GM12873 (cell line): ENCODE measurements at regions not wholly inside any gene's neighbourhood (a gene's known extent, or its start where the extent isn't known, plus 50 kb on each side); places are given as distances from the start of the nearest gene placed in this dataset.

ENCODE experiments used
- CTCF ChIP-seq: IDR thresholded peaks from 2 replicates; pipeline ENCODE4 v1.5.1; 2012; ENCODE audit warnings: low read depth, mild to moderate bottlenecking, moderate library complexity, low read length, control low read depth; ENCODE audit not compliant: insufficient read depth; ENCODE audit errors: missing control alignments

GRCh38 chr6:147787417-147787816 is 278.9 kb downstream of the SAMD5 start:
- TF ChIP-seq CTCF: no peak

DNA sequence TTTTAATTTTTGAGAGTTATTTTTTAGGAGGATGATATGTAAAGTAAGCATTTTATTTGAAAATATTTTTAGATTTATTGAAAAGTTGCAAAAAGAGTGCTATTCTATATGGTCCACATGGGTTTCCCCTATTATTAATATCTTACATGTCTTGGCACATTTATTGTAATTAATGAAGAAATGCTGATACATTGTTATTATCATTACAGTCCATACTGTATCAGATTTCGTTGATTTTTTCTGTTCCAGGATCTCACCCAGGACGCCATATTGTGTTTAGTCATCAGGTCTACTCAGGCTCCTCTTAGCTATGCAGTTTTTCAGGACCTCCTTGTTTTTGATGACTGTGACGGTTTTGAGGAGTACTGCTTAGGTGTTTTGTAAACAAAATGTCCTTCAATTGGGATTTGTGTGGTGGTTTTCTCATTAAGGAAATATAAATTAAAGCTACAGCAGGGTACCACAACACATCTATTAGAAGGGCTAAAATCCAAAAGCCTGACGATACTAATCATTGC is 281.0 kb downstream of the SAMD5 start:
- no peak for TF ChIP-seq CTCF

DNA sequence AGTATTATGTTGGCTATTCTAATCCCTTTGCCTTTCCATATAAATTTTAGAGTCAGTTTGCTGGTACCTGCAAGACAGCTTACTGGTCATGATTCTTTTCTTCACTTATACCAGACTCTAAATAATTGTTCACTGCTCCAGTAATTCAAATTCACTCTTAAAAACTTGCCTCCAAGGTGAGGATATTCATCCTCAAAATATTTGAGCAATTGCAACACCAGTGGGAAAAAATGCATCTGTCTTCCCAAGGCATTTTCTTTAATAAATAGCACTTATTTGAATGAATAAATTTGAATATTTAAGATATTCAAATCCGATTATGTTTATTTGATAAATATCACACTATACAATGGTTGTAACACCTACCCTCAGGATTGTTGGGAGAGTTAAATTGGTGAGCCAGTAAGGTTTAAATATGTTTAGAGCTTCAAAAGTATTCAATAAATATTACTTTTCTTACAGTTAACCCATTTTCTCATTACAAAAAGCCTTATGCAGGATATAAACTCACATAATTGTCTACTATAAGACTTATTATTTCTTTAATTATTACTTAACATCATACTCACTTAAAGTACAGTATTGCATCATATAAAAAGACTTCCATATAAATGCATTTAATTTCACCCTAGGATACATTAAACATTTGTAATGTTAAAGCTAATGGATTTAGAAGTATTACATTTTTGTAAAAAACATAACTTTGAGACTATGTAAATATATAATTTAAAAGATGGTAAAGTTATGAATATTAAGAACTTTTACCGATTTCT is 285.6 kb downstream of the SAMD5 start:
- no peak for TF ChIP-seq CTCF

DNA sequence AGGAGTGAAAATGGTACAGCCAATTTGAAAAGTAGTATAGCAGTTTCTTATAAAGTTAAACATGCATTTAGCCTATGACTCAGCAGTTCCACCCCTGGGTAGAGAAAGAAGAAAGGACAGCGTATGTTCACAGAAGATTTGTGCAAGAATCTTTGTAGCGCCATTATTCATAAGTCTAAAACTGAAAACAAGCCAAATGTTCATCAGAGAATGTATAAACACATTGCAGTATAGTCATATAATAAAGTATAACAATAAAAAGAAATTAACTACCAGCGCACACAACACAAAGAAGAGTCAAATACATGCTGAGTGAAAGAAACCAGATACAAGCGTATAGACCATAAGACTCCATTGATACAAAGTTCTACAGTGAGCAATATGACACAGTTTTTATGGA is 294.0 kb downstream of the SAMD5 start:
- TF ChIP-seq CTCF: no peak

DNA sequence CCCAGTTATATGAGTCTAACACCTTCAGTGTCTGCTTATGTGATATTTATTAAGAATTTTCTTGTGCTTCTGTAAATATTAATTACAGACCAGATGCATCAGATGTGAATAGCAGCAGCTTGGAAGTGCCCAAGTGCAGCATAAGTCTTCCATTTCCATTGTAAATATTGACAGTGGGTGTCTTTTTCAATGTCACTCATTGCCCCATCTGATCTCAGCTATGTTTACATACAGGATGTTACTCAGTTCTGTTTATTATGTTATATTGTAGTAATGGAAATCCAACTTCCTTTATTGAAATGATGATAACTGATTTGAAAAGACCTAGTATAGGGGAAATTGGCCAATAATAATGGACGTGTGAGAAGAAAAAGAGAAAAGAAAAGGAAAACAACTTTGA is 296.7 kb downstream of the SAMD5 start:
- no peak for TF ChIP-seq CTCF

- no peak for TF ChIP-seq CTCF
Measured at GRCh38 chr6:147806697-147807096, 298.2 kb downstream of the SAMD5 start.

DNA sequence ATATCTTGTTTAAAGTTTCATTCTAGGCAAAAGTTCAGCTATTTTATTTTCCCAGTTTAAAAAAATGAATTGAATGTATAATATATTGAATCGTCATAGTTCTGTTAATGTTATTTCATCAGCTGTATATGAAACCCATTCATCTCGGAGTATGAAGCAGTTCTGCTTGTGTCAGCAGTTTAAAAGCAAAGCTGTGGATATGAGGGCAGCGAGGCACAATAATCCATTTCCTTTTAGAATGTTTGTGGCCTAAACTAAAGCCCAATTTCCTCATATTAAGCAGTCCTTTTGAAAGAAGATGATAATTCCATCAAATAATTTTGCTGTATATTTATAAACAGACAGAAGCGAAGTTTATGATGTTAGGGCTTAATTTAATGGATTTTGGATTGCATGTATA is 300.1 kb downstream of the SAMD5 start:
- TF ChIP-seq CTCF: no peak
